K562 (cell line): ENCODE measurements at regions not wholly inside any gene's neighbourhood (a gene's known extent, or its start where the extent isn't known, plus 50 kb on each side); places are given as distances from the start of the nearest gene placed in this dataset.

Source experiments
- DACH1 ChIP-seq: fragments of 450-650 bp; IDR thresholded peaks from 2 replicates; pipeline ENCODE4 v1.6.1; 2018; ENCODE audit not compliant: partially characterized antibody
- FOSL1 ChIP-seq: fragments of 200-800 bp; sonication (Bioruptor generic); conservative IDR thresholded peaks from 2 replicates; pipeline ENCODE4 v1.6.1; 2016; ENCODE audit warnings: missing genetic modification characterization, missing compliant biosample characterization
- FOXK1 ChIP-seq: sonication (generic); formaldehyde crosslinking; IDR thresholded peaks from 2 replicates; pipeline ENCODE4 v1.8.0; 2022; ENCODE audit warnings: missing genetic modification reagents, mild to moderate bottlenecking, borderline replicate concordance
- GMEB1 ChIP-seq: fragments of 250-450 bp; sonication (Bioruptor Pico); IDR thresholded peaks from 2 replicates; pipeline ENCODE4 v1.4.0; 2020; ENCODE audit warnings: mild to moderate bottlenecking
- NFIC ChIP-seq: fragments of 450-650 bp; IDR thresholded peaks from 2 replicates; pipeline ENCODE4 v1.6.1; 2017; ENCODE audit warnings: mild to moderate bottlenecking, inconsistent platforms
- REST ChIP-seq, 2 experiments: fragments of 450-650 bp; formaldehyde crosslinking in 1 of 2; IDR thresholded peaks; 2 replicates each; pipeline versions ENCODE4 v1.4.0 to v1.6.1; 2014 to 2020; ENCODE audit warnings: mild to moderate bottlenecking in 2 of 2, borderline replicate concordance in 1 of 2, low read depth in 1 of 2
- SNIP1 ChIP-seq: fragments of 450-650 bp; IDR thresholded peaks from 2 replicates; pipeline ENCODE4 v1.7.1; 2017; ENCODE audit warnings: low read depth, mild to moderate bottlenecking
- SP1 ChIP-seq: sonication (generic); formaldehyde crosslinking; IDR thresholded peaks from 2 replicates; pipeline ENCODE4 v1.8.1; 2022; ENCODE audit warnings: mild to moderate bottlenecking, missing genetic modification reagents
- TOE1 ChIP-seq, 2 experiments: fragments of 450-650 bp in 1 of 2; sonication (generic) in 1 of 2; formaldehyde crosslinking in 1 of 2; IDR thresholded peaks; 2 replicates each; pipeline versions ENCODE4 v1.7.1 to v1.8.0; 2016 to 2022; ENCODE audit warnings: borderline replicate concordance in 2 of 2, mild to moderate bottlenecking in 2 of 2, antibody characterized with exemption in 1 of 2, inconsistent platforms in 1 of 2, low read depth in 1 of 2, missing genetic modification reagents in 1 of 2, moderate library complexity in 1 of 2
- ZNF280A ChIP-seq: fragments of 450-650 bp; IDR thresholded peaks from 2 replicates; pipeline ENCODE4 v1.6.1; 2018; ENCODE audit warnings: mild to moderate bottlenecking, low read depth; ENCODE audit not compliant: partially characterized antibody

GRCh38 chr1:168792142-168792541 lies 63.1 kb upstream of the DPT start (continued):
- TF ChIP-seq REST (IDR thresholded peaks at IDR 0.05; ENCODE audit: borderline replicate concordance) (no peak), REST (CRISPR knock-in tag; IDR thresholded peaks at IDR 0.05; ENCODE audit: low read depth) (no peak), ZNF280A (no peak), NFIC (no peak), FOSL1 (tag) (no peak), DACH1 (no peak), FOXK1 (no peak), GMEB1 (no peak), TOE1 (IDR thresholded peaks at IDR 0.05; ENCODE audit: borderline replicate concordance) (no peak), TOE1 (CRISPR knock-in tag; IDR thresholded peaks at IDR 0.05; ENCODE audit: borderline replicate concordance, low read depth) (no peak), SP1 (CRISPR knock-in tag) (no peak), SNIP1 (no peak)
